Right lobe of liver (tissue), 6 donors: ENCODE measurements at regions not wholly inside any gene's neighbourhood (a gene's known extent, or its start where the extent isn't known, plus 50 kb on each side); places are given as distances from the start of the nearest gene placed in this dataset.

ENCODE experiments used
- ATAC-seq, 4 donors: fragments of 200-7000 bp; cut with Tn5 transposase; one replicate each; pipeline ENCODE4 v1.9.1; 2020; ENCODE audit warnings: mild to moderate bottlenecking in 4 of 4, moderate library complexity in 4 of 4
- DNase-seq, 3 donors: peaks; one replicate each; pipeline ENCODE4 v3.0.0-alpha.2; 2020
- H3K27ac ChIP-seq, 3 donors: fragments of 200-600 bp; one replicate each; pipeline ENCODE4 v1.8.0; 2022
- H3K27me3 ChIP-seq, 2 donors: fragments of 200-600 bp; one replicate each; pipeline ENCODE4 v1.8.0; 2022
- H3K36me3 ChIP-seq, 4 donors: fragments of 200-600 bp; sonication (generic) in 1 of 4; one replicate each; pipeline versions ENCODE4 v1.5.1 to v1.8.0; 2017 to 2022; ENCODE audit warnings: control low read depth in 1 of 4
- H3K4me1 ChIP-seq, 4 donors: fragments of 200-600 bp; sonication (generic) in 1 of 4; one replicate each; pipeline versions ENCODE4 v1.5.1 to v1.8.0; 2017 to 2022; ENCODE audit warnings: control low read depth in 1 of 4
- H3K4me3 ChIP-seq, 3 donors: fragments of 200-600 bp; one replicate each; pipeline ENCODE4 v1.8.0; 2022
- H3K9me3 ChIP-seq, 4 donors: fragments of 200-600 bp; sonication (generic) in 1 of 4; one replicate each; pipeline versions ENCODE4 v1.5.1 to v1.8.0; 2017 to 2022; ENCODE audit warnings: control low read depth in 1 of 4
- POLR2A ChIP-seq: fragments of 450-650 bp; IDR thresholded peaks from one replicate; pipeline ENCODE4 v1.6.1; 2017; ENCODE audit warnings: antibody characterized with exemption, mild to moderate bottlenecking
- WGBS: methylation state at CpG from one replicate; pipeline ENCODE4 v1.1.6; 2018; ENCODE audit warnings: low coverage, low lambda C conversion rate; ENCODE audit not compliant: insufficient coverage; ENCODE audit errors: missing lambda C conversion rate; 5-methylcytosine and 5-hydroxymethylcytosine counted together
- intact Hi-C, 2 donors: fragments of 100-400 bp; cut with DNase I; formaldehyde crosslinking; loops; one replicate each; pipeline versions ENCODE4 v1.11.2 to v1.14.1; 2022
- TF ChIP-seq, protein P1 (sequence below), 4 donors: fragments of 200-600 bp in 3 of 4; fragments of 450-650 bp in 1 of 4; IDR thresholded peaks; one replicate each; pipeline versions ENCODE4 v1.5.1 to v1.8.0; 2016 to 2022; ENCODE audit warnings: antibody characterized with exemption in 4 of 4, mild to moderate bottlenecking in 2 of 4
- donor health status: DM: no; HTN: yes; CAD: no.
- donor health status: DM: no; HTN: no; CAD: no.
- donor health status: DM: no; HTN: no; CAD: no.
- donor health status: DM: no; HTN: yes; CAD: no.
- donor health status: DM: no; HTN: yes; CAD: no.

DNA sequence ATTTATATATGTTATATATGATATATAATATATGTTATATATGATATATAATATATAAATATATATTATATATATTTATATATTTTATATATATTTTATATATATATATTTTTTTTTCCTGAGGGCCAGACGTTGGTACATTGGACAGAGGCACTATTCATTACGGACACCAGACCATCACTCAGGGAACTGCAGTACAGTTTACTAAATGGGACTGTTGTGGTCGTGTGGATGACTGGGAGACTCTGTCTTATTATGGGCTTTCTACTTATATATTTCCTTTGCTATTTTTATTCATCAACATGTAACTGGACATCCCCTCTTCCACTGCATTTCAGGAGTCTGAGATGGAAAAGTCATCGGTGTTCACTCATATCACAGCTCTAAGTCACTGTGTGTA is 87.1 kb upstream of the PRKCQ start:
- intact Hi-C loops = loop anchor here in 1 of 2 donors (10.0 kb wide), 1 partner anchor 242 kb away; no protein-coding TSS in a partner anchor

DNA sequence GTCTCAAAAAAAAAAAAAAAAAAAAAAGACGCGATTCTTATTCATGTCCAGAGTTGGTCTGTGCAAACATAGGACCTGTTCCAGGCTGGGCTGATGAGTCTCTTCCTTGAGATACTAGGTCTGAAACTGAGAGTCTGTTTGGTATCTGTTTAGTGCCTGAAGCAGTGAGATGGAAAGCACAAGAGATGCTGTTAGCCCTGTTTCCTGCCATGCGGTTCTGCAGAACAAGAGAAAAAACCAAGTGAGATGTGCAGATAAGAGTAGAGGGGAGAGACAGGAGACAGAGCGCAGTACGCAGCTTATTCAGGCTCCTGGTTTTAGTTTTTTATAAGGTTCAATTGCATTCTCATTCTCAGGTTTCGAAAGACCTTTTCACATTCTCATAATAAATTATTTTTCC is 85.8 kb upstream of the PRKCQ start:
- Histone ChIP-seq H3K27me3 (no peaks in the 10 kb centered on the region), H3K9me3 (no peaks in the 10 kb centered on the region), H3K4me1 (no peaks in the 10 kb centered on the region), H3K4me3 (no peak overlapping the region), H3K36me3 (no peaks in the 10 kb centered on the region), H3K27ac (no peak overlapping the region)
- 37% methylated on average over 6 of the region's 6 CpGs for WGBS
- ATAC-seq (no peak), DNase-seq (no peak)
- TF ChIP-seq POLR2A = no peak
- TF ChIP-seq, protein P1, sequence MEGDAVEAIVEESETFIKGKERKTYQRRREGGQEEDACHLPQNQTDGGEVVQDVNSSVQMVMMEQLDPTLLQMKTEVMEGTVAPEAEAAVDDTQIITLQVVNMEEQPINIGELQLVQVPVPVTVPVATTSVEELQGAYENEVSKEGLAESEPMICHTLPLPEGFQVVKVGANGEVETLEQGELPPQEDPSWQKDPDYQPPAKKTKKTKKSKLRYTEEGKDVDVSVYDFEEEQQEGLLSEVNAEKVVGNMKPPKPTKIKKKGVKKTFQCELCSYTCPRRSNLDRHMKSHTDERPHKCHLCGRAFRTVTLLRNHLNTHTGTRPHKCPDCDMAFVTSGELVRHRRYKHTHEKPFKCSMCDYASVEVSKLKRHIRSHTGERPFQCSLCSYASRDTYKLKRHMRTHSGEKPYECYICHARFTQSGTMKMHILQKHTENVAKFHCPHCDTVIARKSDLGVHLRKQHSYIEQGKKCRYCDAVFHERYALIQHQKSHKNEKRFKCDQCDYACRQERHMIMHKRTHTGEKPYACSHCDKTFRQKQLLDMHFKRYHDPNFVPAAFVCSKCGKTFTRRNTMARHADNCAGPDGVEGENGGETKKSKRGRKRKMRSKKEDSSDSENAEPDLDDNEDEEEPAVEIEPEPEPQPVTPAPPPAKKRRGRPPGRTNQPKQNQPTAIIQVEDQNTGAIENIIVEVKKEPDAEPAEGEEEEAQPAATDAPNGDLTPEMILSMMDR (IDR thresholded peaks at IDR 0.05) = no peak
- intact Hi-C loops = loop anchor here in 1 of 2 donors (10.0 kb wide), 1 partner anchor 241 kb away; no protein-coding TSS in a partner anchor

More for the DNA sequence above, 87.1 kb upstream of the PRKCQ start:
- WGBS = 46% methylated on average over 4 of the region's 4 CpGs
- Histone ChIP-seq H3K4me1 (no peaks in the 10 kb centered on the region), H3K4me3 (no peak overlapping the region), H3K9me3 (no peaks in the 10 kb centered on the region), H3K36me3 (no peaks in the 10 kb centered on the region), H3K27me3 (no peaks in the 10 kb centered on the region), H3K27ac (no peak overlapping the region)
- TF ChIP-seq, protein P1 (IDR thresholded peaks at IDR 0.05) = no peak
- no peak for TF ChIP-seq POLR2A
- no peak for DNase-seq
- no peak for ATAC-seq

DNA sequence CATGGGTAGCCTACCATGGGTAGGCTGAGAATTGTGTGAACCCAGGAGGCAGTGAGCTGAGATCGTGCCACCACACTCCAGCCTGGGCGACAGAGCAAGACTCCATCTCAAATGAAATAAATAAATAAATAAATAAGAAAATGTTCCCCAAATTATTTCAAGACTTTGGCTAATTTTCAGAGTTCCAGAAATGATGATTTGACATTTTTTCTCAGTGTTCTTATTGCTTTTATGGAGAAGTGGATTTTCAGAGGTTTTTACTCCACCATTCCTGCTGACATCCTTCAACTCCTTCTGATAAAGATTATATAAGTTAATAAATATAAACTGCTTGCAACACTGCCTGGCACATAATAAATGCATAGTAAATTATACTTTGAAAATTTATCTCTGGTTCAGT is 80.4 kb upstream of the PRKCQ start:
- Histone ChIP-seq H3K4me1 (no peaks in the 10 kb centered on the region), H3K36me3 (no peaks in the 10 kb centered on the region), H3K27me3 (no peaks in the 10 kb centered on the region), H3K9me3 (no peaks in the 10 kb centered on the region), H3K27ac (no peak overlapping the region), H3K4me3 (no peak overlapping the region)
- ATAC-seq = no peak
- intact Hi-C loops = loop anchor here in 1 of 2 donors (10.0 kb wide), 1 partner anchor 236 kb away; no protein-coding TSS in a partner anchor
- WGBS = 43% methylated on average over 2 of the region's 2 CpGs
- no peak for DNase-seq
- no peak for TF ChIP-seq POLR2A
- TF ChIP-seq, protein P1 (IDR thresholded peaks at IDR 0.05) = no peak

DNA sequence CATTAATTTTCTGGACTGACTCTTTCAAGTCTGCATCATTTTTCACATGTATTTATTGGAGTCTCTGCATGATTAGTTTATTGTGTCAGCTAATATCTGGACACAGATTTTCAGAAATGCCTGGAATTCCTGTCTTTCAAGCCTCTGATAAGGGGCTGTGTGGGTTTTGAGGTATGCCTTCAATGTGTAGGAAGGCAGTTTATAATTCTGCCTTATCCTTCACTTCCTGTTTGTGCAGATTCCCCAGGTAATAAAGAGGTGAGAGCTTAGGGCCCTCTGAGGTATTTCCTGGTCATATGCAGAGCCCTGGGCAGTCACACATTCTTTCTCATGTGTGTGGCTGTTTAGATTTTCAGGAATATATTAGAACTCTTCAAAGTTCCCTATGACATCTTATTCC is 79.4 kb upstream of the PRKCQ start:
- TF ChIP-seq, protein P1 (IDR thresholded peaks at IDR 0.05) = no peak
- no peak for TF ChIP-seq POLR2A
- no peaks in the 10 kb centered on the region for H3K36me3 ChIP-seq
- no peak for ATAC-seq

DNA sequence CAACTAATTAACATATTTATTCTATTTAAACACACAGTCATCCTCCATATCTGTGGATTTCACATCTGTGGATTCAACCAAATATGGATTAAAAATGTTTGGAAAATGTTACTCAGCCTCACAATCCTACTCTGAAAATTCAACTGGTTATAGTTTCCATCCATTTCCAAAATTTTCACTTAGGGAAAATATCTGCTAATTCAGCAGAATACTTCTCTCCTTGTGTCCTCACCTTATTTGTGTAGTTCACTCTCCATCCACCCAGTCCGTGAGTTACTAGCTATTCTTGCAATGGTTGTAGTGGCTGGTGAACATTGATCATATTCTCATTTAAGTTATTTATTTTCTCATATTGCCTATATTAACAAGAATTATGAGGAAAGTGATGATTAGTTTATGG is 77.6 kb upstream of the PRKCQ start:
- H3K36me3 ChIP-seq = no peaks in the 10 kb centered on the region
- H3K27me3 ChIP-seq = no peaks in the 10 kb centered on the region
- ATAC-seq (no peak), DNase-seq (no peak)
- TF ChIP-seq, protein P1 (IDR thresholded peaks at IDR 0.05) = no peak
- TF ChIP-seq POLR2A = no peak
- no peaks in the 10 kb centered on the region for H3K9me3 ChIP-seq
- H3K4me1 ChIP-seq = no peaks in the 10 kb centered on the region
- no peak overlapping the region for H3K4me3 ChIP-seq
- intact Hi-C loops = no loop called here
- 54% methylated on average over 1 of the region's 1 CpG for WGBS
- H3K27ac ChIP-seq = no peak overlapping the region

More for the DNA sequence above, 79.4 kb upstream of the PRKCQ start:
- intact Hi-C loops = no loop called here
- no peaks in the 10 kb centered on the region for H3K27me3 ChIP-seq
- no peaks in the 10 kb centered on the region for H3K9me3 ChIP-seq
- H3K4me1 ChIP-seq = no peaks in the 10 kb centered on the region
- no peak overlapping the region for H3K27ac ChIP-seq
- H3K4me3 ChIP-seq = no peak overlapping the region
- no peak for DNase-seq
